ENCODE measurements at regions not wholly inside any gene's neighbourhood (a gene's known extent, or its start where the extent isn't known, plus 50 kb on each side); places are given as distances from the start of the nearest gene placed in this dataset.
A peak's percentile ranks its signal among the peaks of the same experiment; 100 is the strongest.
"Not testable (repeated sequence)": the region's sequence is repeated elsewhere in the genome, so short reads cannot be mapped to it uniquely, and the experiment has no call there.

- TF ChIP-seq CTCF (IDR thresholded peaks at IDR 0.05; ENCODE audit: low read depth, low read length): peak; percentile 54
- not testable (repeated sequence) for TF ChIP-seq EZH2phosphoT487 (IDR thresholded peaks at IDR 0.05; ENCODE audit: low read depth)
Observed at GRCh38 chr5:2151301-2151888, 268.7 kb upstream of the IRX4 start.

Data from OCI-LY3 (cell line).